Esophagus squamous epithelium (tissue), 5 donors: ENCODE measurements at regions not wholly inside any gene's neighbourhood (a gene's known extent, or its start where the extent isn't known, plus 50 kb on each side); places are given as distances from the start of the nearest gene placed in this dataset.

Experiments
- DNase-seq: peaks from one replicate; lab custom pipeline; 2025; lab: John Stamatoyannopoulos, UW
- H3K27ac ChIP-seq, 4 donors: fragments of 200-600 bp; sonication (generic); one replicate each; pipeline ENCODE4 v1.5.1; 2016 to 2019; ENCODE audit warnings: mild to moderate bottlenecking in 1 of 4
- H3K27me3 ChIP-seq, 4 donors: fragments of 200-600 bp; sonication (generic); 1 replicate in 3 of 4; 2 replicates in 1 of 4; pipeline versions ENCODE4 v1.5.1 to v1.6.0; 2017 to 2021; ENCODE audit warnings: antibody characterized with exemption in 1 of 4
- H3K36me3 ChIP-seq, 3 donors: fragments of 200-600 bp; sonication (generic); one replicate each; pipeline ENCODE4 v1.5.1; 2016 to 2019
- H3K4me1 ChIP-seq, 3 donors: fragments of 200-600 bp; sonication (generic); one replicate each; pipeline ENCODE4 v1.5.1; 2017 to 2019
- H3K4me3 ChIP-seq, 4 donors: fragments of 200-600 bp; sonication (generic); 1 replicate in 3 of 4; 2 replicates in 1 of 4; pipeline ENCODE4 v1.5.1; 2016 to 2019; ENCODE audit warnings: mild to moderate bottlenecking in 2 of 4, moderate library complexity in 1 of 4
- H3K9me3 ChIP-seq, 3 donors: fragments of 200-600 bp; sonication (generic); one replicate each; pipeline ENCODE4 v1.5.1; 2016 to 2019
- CTCF ChIP-seq, 6 experiments: fragments of 450-650 bp in 4 of 6; fragments of 200-600 bp in 2 of 6; sonication (generic) in 2 of 6; IDR thresholded peaks; one replicate each; pipeline ENCODE4 v1.5.1; 2016 to 2019; ENCODE audit warnings: antibody characterized with exemption in 6 of 6, mild to moderate bottlenecking in 4 of 6, moderate library complexity in 4 of 6
- POLR2A ChIP-seq, 4 donors: fragments of 450-650 bp; IDR thresholded peaks; one replicate each; pipeline ENCODE4 v1.6.1; 2017; ENCODE audit warnings: antibody characterized with exemption in 4 of 4, mild to moderate bottlenecking in 4 of 4, moderate library complexity in 3 of 4
- WGBS, 2 donors: methylation state at CpG; one replicate each; pipeline ENCODE4 v1.1.5; 2018; 5-methylcytosine and 5-hydroxymethylcytosine counted together
- intact Hi-C: fragments of 100-400 bp; cut with DNase I; formaldehyde crosslinking; loops from one replicate; pipeline ENCODE4 v1.15.0; 2022
- donor health status: DM: yes; HTN: yes; CAD: no.

GRCh38 chr7:32262315-32262714, 192.1 kb upstream of the PDE1C start:
- Histone ChIP-seq H3K4me3 (no peak overlapping the region), H3K9me3 (no peaks in the 10 kb centered on the region), H3K27me3 (no peaks in the 10 kb centered on the region), H3K27ac (no peak overlapping the region), H3K4me1 (no peaks in the 10 kb centered on the region), H3K36me3 (no peaks in the 10 kb centered on the region)
- DNase-seq = no peak
- TF ChIP-seq POLR2A (IDR thresholded peaks at IDR 0.05) (no peak), CTCF (IDR thresholded peaks at IDR 0.05) (no peak)
- intact Hi-C loops = no loop called here
- 76 to 85% methylated on average over 3 of the region's 4 CpGs for WGBS, 2 donors

DNA sequence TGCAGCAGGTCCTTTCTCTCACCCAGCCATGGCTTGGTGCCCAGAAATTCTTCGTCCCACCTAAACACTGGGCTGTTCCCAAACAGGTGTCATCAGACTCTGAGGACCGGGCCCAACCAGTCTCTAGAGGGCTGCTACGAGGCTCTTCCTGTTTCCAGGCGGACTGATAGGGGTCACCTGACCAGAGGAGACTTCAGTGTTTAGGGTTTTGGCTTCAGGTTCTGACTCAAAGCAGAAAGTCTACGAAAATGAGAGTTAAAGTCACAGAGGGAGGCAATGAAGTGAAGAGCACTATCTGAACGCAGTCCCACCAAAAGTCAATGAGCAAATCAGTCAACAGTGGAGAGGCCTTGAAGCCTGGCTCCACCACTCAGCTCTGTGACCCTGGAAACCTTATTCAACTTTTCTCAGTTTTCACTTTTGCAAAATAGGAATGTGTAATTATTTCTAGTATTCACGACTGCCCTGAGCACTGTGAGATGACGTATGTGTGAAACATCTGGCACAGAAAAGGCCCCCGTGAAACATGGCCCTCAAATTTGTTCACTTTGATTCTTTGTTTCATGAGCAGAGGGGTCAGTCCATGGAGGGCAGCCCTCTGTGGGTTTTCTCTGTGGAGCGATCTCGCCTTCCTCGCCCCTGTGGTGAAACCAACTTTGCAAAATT, 189.9 kb upstream of the PDE1C start:
- no peak for DNase-seq
- Histone ChIP-seq H3K9me3 (no peaks in the 10 kb centered on the region), H3K4me3 (no peak overlapping the region), H3K27me3 (no peaks in the 10 kb centered on the region), H3K27ac (no peak overlapping the region), H3K4me1 (no peaks in the 10 kb centered on the region), H3K36me3 (no peaks in the 10 kb centered on the region)
- WGBS, 2 donors = 69% methylated on average over 11 to 12 of the region's 12 CpGs
- intact Hi-C loops = no loop called here
- no peak for TF ChIP-seq POLR2A (IDR thresholded peaks at IDR 0.05)
- TF ChIP-seq CTCF (IDR thresholded peaks at IDR 0.05) = no peak

DNA sequence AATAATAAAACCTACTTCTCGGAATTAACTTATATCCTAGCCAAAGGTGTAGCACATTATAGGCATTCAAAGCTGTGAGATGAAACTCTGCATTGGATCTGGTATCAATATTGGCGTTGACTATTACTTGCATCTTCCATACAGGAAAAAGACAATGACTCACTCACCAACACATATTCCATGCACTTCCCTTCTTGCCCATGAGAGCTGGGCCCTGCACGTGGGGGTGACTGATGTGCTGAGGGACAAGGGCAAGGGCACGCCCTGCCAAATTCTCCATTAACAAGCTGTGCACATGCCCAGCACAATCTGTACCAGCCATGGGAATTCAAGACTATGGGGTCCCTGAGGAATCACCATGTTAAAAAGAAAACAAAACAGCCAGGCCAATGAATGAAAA, 188.1 kb upstream of the PDE1C start:
- no peaks in the 10 kb centered on the region for H3K36me3 ChIP-seq
- no peak overlapping the region for H3K4me3 ChIP-seq
- 79 to 84% methylated on average over 4 of the region's 4 CpGs for WGBS, 2 donors
- H3K4me1 ChIP-seq = no peaks in the 10 kb centered on the region
- intact Hi-C loops = no loop called here
- H3K27ac ChIP-seq = no peak overlapping the region
- DNase-seq = no peak
- TF ChIP-seq POLR2A (IDR thresholded peaks at IDR 0.05) (no peak), CTCF (IDR thresholded peaks at IDR 0.05) (no peak)
- no peaks in the 10 kb centered on the region for H3K27me3 ChIP-seq
- H3K9me3 ChIP-seq = no peaks in the 10 kb centered on the region

DNA sequence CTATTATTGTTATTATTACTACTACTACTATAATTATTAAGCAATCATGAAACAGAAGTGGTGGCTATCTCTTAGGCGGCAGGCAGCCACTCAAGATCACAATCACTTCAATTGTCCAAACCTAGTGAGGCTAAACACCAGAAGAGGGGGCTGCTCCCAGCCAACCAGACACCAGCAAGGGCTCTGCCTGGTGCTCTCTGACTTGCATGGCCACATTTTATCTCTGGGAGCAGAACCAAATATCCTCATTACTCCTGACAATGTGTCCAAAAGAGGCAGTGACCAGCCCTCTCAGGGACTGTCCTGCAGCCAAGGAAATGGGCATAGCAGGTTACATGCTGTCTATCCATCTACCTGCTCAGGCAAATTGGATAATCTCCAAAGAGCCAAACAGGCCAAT, 187.4 kb upstream of the PDE1C start:
- WGBS, 2 donors = 86 to 92% methylated on average over 1 of the region's 1 CpG
- Histone ChIP-seq H3K27ac (no peak overlapping the region), H3K27me3 (no peaks in the 10 kb centered on the region), H3K4me1 (no peaks in the 10 kb centered on the region), H3K9me3 (no peaks in the 10 kb centered on the region), H3K36me3 (no peaks in the 10 kb centered on the region), H3K4me3 (no peak overlapping the region)
- DNase-seq = no peak
- intact Hi-C loops = no loop called here
- no peak for TF ChIP-seq POLR2A (IDR thresholded peaks at IDR 0.05)
- no peak for TF ChIP-seq CTCF (IDR thresholded peaks at IDR 0.05)

GRCh38 chr7:32256811-32257210, 186.6 kb upstream of the PDE1C start:
- WGBS, 2 donors = 50 to 54% methylated on average over 2 of the region's 2 CpGs
- Histone ChIP-seq H3K27ac (no peak overlapping the region), H3K4me1 (no peaks in the 10 kb centered on the region), H3K27me3 (no peaks in the 10 kb centered on the region), H3K36me3 (no peaks in the 10 kb centered on the region), H3K4me3 (no peak overlapping the region), H3K9me3 (no peaks in the 10 kb centered on the region)
- DNase-seq = no peak
- intact Hi-C loops = no loop called here
- no peak for TF ChIP-seq CTCF (IDR thresholded peaks at IDR 0.05)
- TF ChIP-seq POLR2A (IDR thresholded peaks at IDR 0.05) = no peak
